ENCODE measurements at regions not wholly inside any gene's neighbourhood (a gene's known extent, or its start where the extent isn't known, plus 50 kb on each side); places are given as distances from the start of the nearest gene placed in this dataset.

GRCh38 chr11:133724116-133724515 lies 121.2 kb downstream of the SPATA19 start:
- DNase-seq (ENCODE audit: extremely low read depth in 1 of 4, low spot score in 3 of 4) (no peak), FAIRE-seq (no peak), ATAC-seq (no peak)
- Histone ChIP-seq H2AFZ (ENCODE audit: low read depth, low read length) (no peak overlapping the region), H3K27me3 (ENCODE audit: control insufficient read depth in 2 of 2, insufficient read depth in 2 of 2, low read length in 2 of 2) (no peaks in the 10 kb centered on the region), H3K4me3 (no peak overlapping the region), H3K9me1 (ENCODE audit: control insufficient read depth, insufficient read depth, low read length) (no peaks in the 10 kb centered on the region), H3K4me2 (ENCODE audit: insufficient read depth, low read length) (no peak overlapping the region), H3K79me2 (ENCODE audit: control insufficient read depth, insufficient read depth, low read length) (no peaks in the 10 kb centered on the region), H3K4me1 (replicated peaks in 1 of 2; ENCODE audit: control insufficient read depth in 2 of 2, insufficient read depth in 2 of 2, low read length in 2 of 2) (no peaks in the 10 kb centered on the region), H3K27ac (ENCODE audit: extremely low read depth, low read depth, low read length) (no peak overlapping the region), H3K9ac (ENCODE audit: insufficient read depth in 1 of 2, low read depth in 2 of 2, low read length in 2 of 2) (no peak overlapping the region), H4K20me1 (replicated peaks; ENCODE audit: control insufficient read depth, insufficient read depth, low read length) (no peaks in the 10 kb centered on the region), H3K36me3 (ENCODE audit: control insufficient read depth, insufficient read depth, low read length) (no peaks in the 10 kb centered on the region), H3K9me3 (replicated peaks; ENCODE audit: control insufficient read depth, insufficient read depth, low read depth, low read length) (no peaks in the 10 kb centered on the region)
- POLR2A ChIA-PET = no interaction called here
- BruUV-seq (replicated peaks) = no TSS peak
- intact Hi-C loops (cut with micrococcal nuclease) (no loop called here), in situ Hi-C loops (cut with MboI) (no loop called here)
- 0% methylated on average over 7 of the region's 7 CpGs for WGBS (ENCODE audit: insufficient coverage, low coverage, missing lambda C conversion rate)
- TF ChIP-seq SMC3 (conservative IDR thresholded peaks at IDR 0.05; ENCODE audit: insufficient read depth, low read depth, low read length) (no peak), PTTG1 (tag; IDR thresholded peaks at IDR 0.05; ENCODE audit: low read depth) (no peak), ELK1 (CRISPR knock-in tag; IDR thresholded peaks at IDR 0.05) (no peak), ZBTB33 (CRISPR knock-in tag; IDR thresholded peaks at IDR 0.05) (no peak), MEF2D (tag; conservative IDR thresholded peaks at IDR 0.05; ENCODE audit: low read depth) (no peak), ZKSCAN8 (CRISPR knock-in tag; IDR thresholded peaks at IDR 0.05) (no peak), GMEB1 (CRISPR knock-in tag; IDR thresholded peaks at IDR 0.05) (no peak), ZZZ3 (IDR thresholded peaks at IDR 0.05) (no peak), KDM5B (IDR thresholded peaks at IDR 0.05; ENCODE audit: insufficient replicate concordance, low read depth, low read length) (no peak)
- CTCF ChIA-PET (ENCODE audit: low intra/inter-chr PET ratio) = no interaction called here
